Astrocyte of the cerebellum (primary cell): ENCODE measurements at regions not wholly inside any gene's neighbourhood (a gene's known extent, or its start where the extent isn't known, plus 50 kb on each side); places are given as distances from the start of the nearest gene placed in this dataset.

Source experiments
- DNase-seq: peaks from one replicate; pipeline ENCODE4 v3.0.0-alpha.2; 2011; ENCODE audit warnings: low read depth
- H3K4me3 ChIP-seq: 2 replicates; pipeline ENCODE4 v1.5.1; 2011; ENCODE audit warnings: mild to moderate bottlenecking, low read depth, low read length, moderate library complexity
- in situ Hi-C: cut with HindIII; loops from 2 replicates; pipeline ENCODE4 v1.10.0; 2017; ENCODE audit warnings: low sequenced_read_pairs
- TF ChIP-seq, protein P1 (sequence below): IDR thresholded peaks from 2 replicates; pipeline ENCODE4 v1.5.1; 2012; ENCODE audit warnings: low read length, low read depth, moderate library complexity, mild to moderate bottlenecking; ENCODE audit errors: missing control alignments

- in situ Hi-C loops = no loop called here
- TF ChIP-seq, protein P1, sequence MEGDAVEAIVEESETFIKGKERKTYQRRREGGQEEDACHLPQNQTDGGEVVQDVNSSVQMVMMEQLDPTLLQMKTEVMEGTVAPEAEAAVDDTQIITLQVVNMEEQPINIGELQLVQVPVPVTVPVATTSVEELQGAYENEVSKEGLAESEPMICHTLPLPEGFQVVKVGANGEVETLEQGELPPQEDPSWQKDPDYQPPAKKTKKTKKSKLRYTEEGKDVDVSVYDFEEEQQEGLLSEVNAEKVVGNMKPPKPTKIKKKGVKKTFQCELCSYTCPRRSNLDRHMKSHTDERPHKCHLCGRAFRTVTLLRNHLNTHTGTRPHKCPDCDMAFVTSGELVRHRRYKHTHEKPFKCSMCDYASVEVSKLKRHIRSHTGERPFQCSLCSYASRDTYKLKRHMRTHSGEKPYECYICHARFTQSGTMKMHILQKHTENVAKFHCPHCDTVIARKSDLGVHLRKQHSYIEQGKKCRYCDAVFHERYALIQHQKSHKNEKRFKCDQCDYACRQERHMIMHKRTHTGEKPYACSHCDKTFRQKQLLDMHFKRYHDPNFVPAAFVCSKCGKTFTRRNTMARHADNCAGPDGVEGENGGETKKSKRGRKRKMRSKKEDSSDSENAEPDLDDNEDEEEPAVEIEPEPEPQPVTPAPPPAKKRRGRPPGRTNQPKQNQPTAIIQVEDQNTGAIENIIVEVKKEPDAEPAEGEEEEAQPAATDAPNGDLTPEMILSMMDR = no peak
Measured at GRCh38 chr7:106553446-106553836, 107.5 kb downstream of the CCDC71L start.

GRCh38 chr7:106552645-106553445 lies 108.1 kb downstream of the CCDC71L start:
- TF ChIP-seq, protein P1 = no peak
- no peak for DNase-seq
- in situ Hi-C loops = no loop called here
- no peak overlapping the region for H3K4me3 ChIP-seq

More at GRCh38 chr7:106553446-106553836, 107.5 kb downstream of the CCDC71L start:
- DNase-seq = no peak
- no peak overlapping the region for H3K4me3 ChIP-seq

DNA sequence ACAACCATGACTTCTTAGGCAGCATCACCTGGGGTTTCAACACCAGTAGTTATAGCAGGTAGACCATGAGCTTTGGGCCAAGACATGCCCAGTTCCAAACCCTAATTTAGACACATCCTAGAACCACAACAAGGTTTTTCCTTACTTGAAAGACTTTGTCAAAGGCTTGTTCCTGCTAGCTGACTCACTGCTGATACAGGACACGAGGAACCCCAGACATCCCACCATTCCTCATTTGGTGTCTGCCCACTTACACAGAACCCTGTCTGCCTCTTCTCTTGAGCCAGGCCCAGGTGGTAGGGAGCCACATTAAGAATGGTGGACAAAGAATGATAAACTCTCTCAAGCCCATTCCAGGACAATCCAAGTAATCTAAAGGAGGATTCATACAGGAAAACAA lies 109.0 kb downstream of the CCDC71L start:
- no peak overlapping the region for H3K4me3 ChIP-seq
- in situ Hi-C loops = no loop called here
- no peak for DNase-seq
- TF ChIP-seq, protein P1 = no peak

- no peak for DNase-seq
- H3K4me3 ChIP-seq = no peak overlapping the region
- in situ Hi-C loops = no loop called here
- TF ChIP-seq, protein P1 = no peak
Measured at GRCh38 chr7:106548491-106548890, 112.5 kb downstream of the CCDC71L start.

DNA sequence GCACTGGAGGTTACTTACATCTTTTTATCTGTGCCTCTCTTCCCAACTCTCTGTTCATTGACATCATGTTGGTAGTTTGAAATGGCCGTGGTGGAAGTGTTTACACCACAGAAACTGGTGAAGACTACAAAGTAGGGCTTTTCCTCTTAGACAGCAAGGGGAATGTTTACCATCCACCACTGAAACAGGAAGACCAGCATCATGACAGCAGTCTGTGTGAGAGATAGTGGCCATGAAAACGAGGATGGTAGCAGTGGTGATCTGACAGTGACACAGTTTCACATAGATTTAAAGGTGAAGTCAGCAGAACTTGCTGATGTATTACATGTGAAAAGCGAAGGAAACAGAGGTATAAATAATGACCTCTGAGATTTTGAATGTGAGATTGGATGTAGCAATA lies 115.7 kb downstream of the CCDC71L start:
- no peak for DNase-seq
- TF ChIP-seq, protein P1 = no peak
- in situ Hi-C loops = no loop called here
- H3K4me3 ChIP-seq = no peak overlapping the region

DNA sequence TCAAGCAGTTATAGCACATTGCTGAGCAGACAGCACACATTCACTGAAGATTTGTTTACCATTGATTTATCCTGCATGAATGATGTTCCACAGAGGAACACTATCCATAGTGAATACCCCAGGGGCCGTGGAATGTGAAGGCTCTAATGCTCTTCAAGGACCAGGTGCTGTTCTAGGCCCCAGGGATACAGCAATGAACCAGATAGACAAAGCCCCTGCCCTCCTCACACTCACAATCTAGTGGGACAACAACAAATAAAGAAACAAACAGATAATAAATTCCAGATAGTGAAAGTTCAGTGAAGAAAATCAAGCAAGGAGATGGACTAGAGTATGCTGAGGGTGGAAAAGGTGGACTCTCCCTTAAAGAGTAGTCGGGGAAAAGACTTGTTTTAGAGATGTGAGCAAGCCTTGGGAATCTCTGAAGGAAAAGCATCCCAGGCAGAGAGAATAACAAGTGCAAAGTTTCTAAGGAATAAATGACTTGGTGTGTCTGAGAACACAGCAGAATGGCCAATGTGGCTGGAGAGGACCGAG lies 117.7 kb downstream of the CCDC71L start:
- TF ChIP-seq, protein P1 = no peak
- in situ Hi-C loops = no loop called here
- DNase-seq = no peak
- H3K4me3 ChIP-seq = no peak overlapping the region
